ENCODE measurements at regions not wholly inside any gene's neighbourhood (a gene's known extent, or its start where the extent isn't known, plus 50 kb on each side); places are given as distances from the start of the nearest gene placed in this dataset.

- TF ChIP-seq CTCF (conservative IDR thresholded peaks at IDR 0.05) (no peak), ZFX (IDR thresholded peaks at IDR 0.05) (no peak)
- no peak overlapping the region for H3K27ac ChIP-seq
Measured at GRCh38 chrX:93528917-93529316, 144.5 kb downstream of the NAP1L3 start.

Data from C4-2B (cell line).